ENCODE measurements at regions not wholly inside any gene's neighbourhood (a gene's known extent, or its start where the extent isn't known, plus 50 kb on each side); places are given as distances from the start of the nearest gene placed in this dataset.

GRCh38 chr11:87529486-87529885, 491.8 kb downstream of the TMEM135 start:
- H3K4me3 ChIP-seq (ENCODE audit: low read length): no peak overlapping the region
- H3K9me3 ChIP-seq (ENCODE audit: low read length): no peaks in the 10 kb centered on the region
- no peak overlapping the region for H3K9ac ChIP-seq (ENCODE audit: low read length)
- no peaks in the 10 kb centered on the region for H4K20me1 ChIP-seq (ENCODE audit: insufficient read depth)
- no peak overlapping the region for H2AFZ ChIP-seq (ENCODE audit: low read depth, low read length)
- H3K4me2 ChIP-seq (ENCODE audit: low read length): no peak overlapping the region
- no peaks in the 10 kb centered on the region for H3K79me2 ChIP-seq (replicated peaks; ENCODE audit: insufficient read depth, low read length)
- no peak overlapping the region for H3K27ac ChIP-seq (ENCODE audit: low read length)
- TF ChIP-seq SMC3 (conservative IDR thresholded peaks at IDR 0.05; ENCODE audit: poor library complexity) (no peak), EP300 (conservative IDR thresholded peaks at IDR 0.05; ENCODE audit: poor library complexity, severe bottlenecking) (no peak), EZH2 (IDR thresholded peaks at IDR 0.05; ENCODE audit: borderline replicate concordance, insufficient read depth, low read length, poor library complexity, severe bottlenecking) (no peak), REST (IDR thresholded peaks at IDR 0.05; ENCODE audit: borderline replicate concordance) (no peak), POLR2AphosphoS5 (IDR thresholded peaks at IDR 0.05) (no peak), TAF1 (IDR thresholded peaks at IDR 0.05; ENCODE audit: low read depth) (no peak), MXI1 (conservative IDR thresholded peaks at IDR 0.05; ENCODE audit: poor library complexity, severe bottlenecking) (no peak), CTCF (IDR thresholded peaks at IDR 0.05; ENCODE audit: poor library complexity, severe bottlenecking) (no peak), RAD21 (conservative IDR thresholded peaks at IDR 0.05) (no peak)
- no peaks in the 10 kb centered on the region for H3K27me3 ChIP-seq (ENCODE audit: insufficient read depth, low read depth, low read length)
- no peaks in the 10 kb centered on the region for H3K36me3 ChIP-seq (ENCODE audit: insufficient read depth, low read length)
- no peaks in the 10 kb centered on the region for H3F3A ChIP-seq (ENCODE audit: insufficient read depth, low read length, poor library complexity, severe bottlenecking)
- H3K9me2 ChIP-seq (ENCODE audit: insufficient read depth, low read length): no peaks in the 10 kb centered on the region

GRCh38 chr11:87528752-87529151, 491.0 kb downstream of the TMEM135 start:
- Histone ChIP-seq H3K4me2 (ENCODE audit: low read length) (no peak overlapping the region), H3K27me3 (ENCODE audit: insufficient read depth, low read depth, low read length) (no peaks in the 10 kb centered on the region), H3F3A (ENCODE audit: insufficient read depth, low read length, poor library complexity, severe bottlenecking) (no peaks in the 10 kb centered on the region), H4K20me1 (ENCODE audit: insufficient read depth) (no peaks in the 10 kb centered on the region), H3K9me2 (ENCODE audit: insufficient read depth, low read length) (no peaks in the 10 kb centered on the region), H3K79me2 (replicated peaks; ENCODE audit: insufficient read depth, low read length) (no peaks in the 10 kb centered on the region), H3K4me3 (ENCODE audit: low read length) (no peak overlapping the region), H2AFZ (ENCODE audit: low read depth, low read length) (no peak overlapping the region), H3K36me3 (ENCODE audit: insufficient read depth, low read length) (no peaks in the 10 kb centered on the region), H3K9ac (ENCODE audit: low read length) (no peak overlapping the region), H3K27ac (ENCODE audit: low read length) (no peak overlapping the region), H3K9me3 (ENCODE audit: low read length) (no peaks in the 10 kb centered on the region)
- TF ChIP-seq EZH2 (IDR thresholded peaks at IDR 0.05; ENCODE audit: borderline replicate concordance, insufficient read depth, low read length, poor library complexity, severe bottlenecking) (no peak), TAF1 (IDR thresholded peaks at IDR 0.05; ENCODE audit: low read depth) (no peak), SMC3 (conservative IDR thresholded peaks at IDR 0.05; ENCODE audit: poor library complexity) (no peak), RAD21 (conservative IDR thresholded peaks at IDR 0.05) (no peak), POLR2AphosphoS5 (IDR thresholded peaks at IDR 0.05) (no peak)

All from neural cell (in vitro differentiated cells).